Spleen (tissue), 7 donors: ENCODE measurements at regions not wholly inside any gene's neighbourhood (a gene's known extent, or its start where the extent isn't known, plus 50 kb on each side); places are given as distances from the start of the nearest gene placed in this dataset.

Experiments
- POLR2A ChIP-seq, 3 donors: fragments of 450-650 bp; IDR thresholded peaks; one replicate each; pipeline ENCODE4 v1.5.1; 2017; ENCODE audit warnings: antibody characterized with exemption in 3 of 3, mild to moderate bottlenecking in 1 of 3
- POLR2AphosphoS5 ChIP-seq, 3 donors: sonication (generic); formaldehyde crosslinking; IDR thresholded peaks; one replicate each; pipeline ENCODE4 v1.5.1; 2017; ENCODE audit warnings: antibody characterized with exemption in 3 of 3
- TF ChIP-seq, protein P1 (sequence below), 11 experiments: fragments of 200-600 bp in 7 of 11; fragments of 450-650 bp in 4 of 11; sonication (generic) in 4 of 11; IDR thresholded peaks in 8 of 11; conservative IDR thresholded peaks in 3 of 11; 1 replicate in 7 of 11; 2 replicates in 4 of 11; pipeline versions ENCODE4 v1.4.0 to v1.8.0; 2016 to 2021; ENCODE audit warnings: antibody characterized with exemption in 11 of 11, inconsistent platforms in 4 of 11, mild to moderate bottlenecking in 1 of 11
- donor health status: DM: no; HTN: no; CAD: no; lungs with moderate emphysema.
- donor health status: DM: no; HTN: no; CAD: no.
- donor health status: DM: no; HTN: no; CAD: no.

DNA sequence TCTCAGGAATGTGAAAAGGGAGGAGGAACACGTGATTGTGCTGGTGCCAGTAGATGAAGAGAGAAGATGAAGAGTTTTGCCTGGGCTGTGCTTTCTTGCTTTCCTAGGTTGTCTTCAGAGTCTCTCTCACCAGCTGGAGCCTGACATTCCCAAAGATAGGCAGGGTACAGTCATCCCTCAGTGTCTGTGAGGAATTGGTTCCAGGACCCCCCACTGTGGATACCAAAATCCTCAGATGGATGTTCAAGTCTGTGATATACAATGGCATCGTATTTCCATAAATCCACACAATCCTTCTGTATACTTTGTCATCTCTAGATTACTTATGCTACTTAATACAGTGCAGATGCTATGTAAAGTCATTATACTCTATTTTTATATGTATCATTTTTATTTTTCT, 113.5 kb downstream of the SAMD5 start:
- TF ChIP-seq, protein P1, sequence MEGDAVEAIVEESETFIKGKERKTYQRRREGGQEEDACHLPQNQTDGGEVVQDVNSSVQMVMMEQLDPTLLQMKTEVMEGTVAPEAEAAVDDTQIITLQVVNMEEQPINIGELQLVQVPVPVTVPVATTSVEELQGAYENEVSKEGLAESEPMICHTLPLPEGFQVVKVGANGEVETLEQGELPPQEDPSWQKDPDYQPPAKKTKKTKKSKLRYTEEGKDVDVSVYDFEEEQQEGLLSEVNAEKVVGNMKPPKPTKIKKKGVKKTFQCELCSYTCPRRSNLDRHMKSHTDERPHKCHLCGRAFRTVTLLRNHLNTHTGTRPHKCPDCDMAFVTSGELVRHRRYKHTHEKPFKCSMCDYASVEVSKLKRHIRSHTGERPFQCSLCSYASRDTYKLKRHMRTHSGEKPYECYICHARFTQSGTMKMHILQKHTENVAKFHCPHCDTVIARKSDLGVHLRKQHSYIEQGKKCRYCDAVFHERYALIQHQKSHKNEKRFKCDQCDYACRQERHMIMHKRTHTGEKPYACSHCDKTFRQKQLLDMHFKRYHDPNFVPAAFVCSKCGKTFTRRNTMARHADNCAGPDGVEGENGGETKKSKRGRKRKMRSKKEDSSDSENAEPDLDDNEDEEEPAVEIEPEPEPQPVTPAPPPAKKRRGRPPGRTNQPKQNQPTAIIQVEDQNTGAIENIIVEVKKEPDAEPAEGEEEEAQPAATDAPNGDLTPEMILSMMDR (IDR thresholded peaks at IDR 0.05 in 8 of 11, conservative IDR thresholded peaks at IDR 0.05 in 3 of 11) = no peak
- TF ChIP-seq POLR2AphosphoS5 (IDR thresholded peaks at IDR 0.05) = no peak
- TF ChIP-seq POLR2A (IDR thresholded peaks at IDR 0.05) = no peak
